SK-N-SH (cell line): ENCODE measurements at regions not wholly inside any gene's neighbourhood (a gene's known extent, or its start where the extent isn't known, plus 50 kb on each side); places are given as distances from the start of the nearest gene placed in this dataset.
A peak's percentile ranks its signal among the peaks of the same experiment; 100 is the strongest.

Experiments used
- CTCF ChIA-PET: fragments of 300-600, 350-600 bp; formaldehyde crosslinking; extraction: SDS; loops from one replicate; lab custom pipeline; 2021; lab: Yijun Ruan, JAX
- POLR2A ChIA-PET: fragments of 350-600 bp; sonication (Branson Sonifier 250); formaldehyde crosslinking; extraction: SDS; loops from one replicate; lab custom pipeline; 2020; ENCODE audit warnings: antibody characterized with exemption, inconsistent platforms; lab: Yijun Ruan, JAX
- DNase-seq: peaks from one replicate; pipeline ENCODE4 v3.0.0; 2012
- H2AFZ ChIP-seq: fragments of 200-600 bp; sonication (generic); 2 replicates; pipeline ENCODE4 v1.8.1; 2016; ENCODE audit warnings: antibody characterized with exemption, mild to moderate bottlenecking, low read depth
- H3F3A ChIP-seq: fragments of 200-600 bp; sonication (generic); replicated peaks from 2 replicates; pipeline ENCODE3; 2016; ENCODE audit warnings: antibody characterized with exemption, mild to moderate bottlenecking; ENCODE audit not compliant: insufficient read depth
- H3K27ac ChIP-seq, 2 experiments: fragments of 200-500 bp in 1 of 2; fragments of 200-600 bp in 1 of 2; sonication (Bioruptor generic) in 1 of 2; sonication (generic), shearing (Covaris generic) in 1 of 2; 2 replicates each; pipeline versions ENCODE4 v1.5.1 to v1.6.1; 2014 to 2016; ENCODE audit warnings: low read depth in 2 of 2, inconsistent platforms in 1 of 2, low read length in 1 of 2, mild to moderate bottlenecking in 1 of 2, mixed read lengths in 1 of 2
- H3K27me3 ChIP-seq: fragments of 200-600 bp; sonication (generic), shearing (Covaris generic); 2 replicates; pipeline ENCODE4 v1.6.1; 2016; ENCODE audit warnings: mixed run types; ENCODE audit not compliant: insufficient read depth
- H3K36me3 ChIP-seq, 2 experiments: fragments of 200-500 bp in 1 of 2; fragments of 200-600 bp in 1 of 2; sonication (Bioruptor generic) in 1 of 2; sonication (generic) in 1 of 2; replicated peaks in 1 of 2; 2 replicates each; pipeline versions ENCODE3 to v1.5.1; 2014 to 2016; ENCODE audit warnings: low read length in 1 of 2, mild to moderate bottlenecking in 1 of 2; ENCODE audit not compliant: insufficient read depth in 2 of 2, control insufficient read depth in 1 of 2
- H3K4me1 ChIP-seq, 2 experiments: fragments of 200-500 bp in 1 of 2; fragments of 200-600 bp in 1 of 2; sonication (Bioruptor generic) in 1 of 2; sonication (generic), shearing (Covaris generic) in 1 of 2; 2 replicates each; pipeline versions ENCODE4 v1.5.1 to v1.6.1; 2014 to 2016; ENCODE audit warnings: low read depth in 1 of 2, low read length in 1 of 2, mixed run types in 1 of 2; ENCODE audit not compliant: insufficient read depth in 2 of 2, control insufficient read depth in 1 of 2
- H3K4me2 ChIP-seq: fragments of 200-600 bp; sonication (generic), shearing (Covaris generic); 2 replicates; pipeline ENCODE4 v1.6.1; 2017; ENCODE audit warnings: mixed run types
- H3K4me3 ChIP-seq, 2 experiments: fragments of 200-500 bp in 1 of 2; fragments of 200-600 bp in 1 of 2; sonication (Bioruptor generic) in 1 of 2; sonication (generic), shearing (Covaris generic) in 1 of 2; 2 replicates each; pipeline versions ENCODE4 v1.5.1 to v1.8.1; 2014 to 2016; ENCODE audit warnings: low read depth in 2 of 2, inconsistent platforms in 1 of 2, low read length in 1 of 2, mild to moderate bottlenecking in 1 of 2, mixed read lengths in 1 of 2, moderate library complexity in 1 of 2
- H3K79me2 ChIP-seq: fragments of 200-600 bp; sonication (generic); 2 replicates; pipeline ENCODE4 v1.8.1; 2017; ENCODE audit warnings: mild to moderate bottlenecking; ENCODE audit not compliant: insufficient read depth
- H3K9ac ChIP-seq: fragments of 200-600 bp; sonication (generic); 2 replicates; pipeline ENCODE4 v1.6.1; 2017; ENCODE audit warnings: mixed run types
- H3K9me2 ChIP-seq: fragments of 200-600 bp; sonication (generic); 2 replicates; pipeline ENCODE4 v1.6.1; 2017; ENCODE audit warnings: mixed run types
- H3K9me3 ChIP-seq: fragments of 200-600 bp; sonication (generic); 2 replicates; pipeline ENCODE4 v1.6.1; 2017; ENCODE audit warnings: mixed run types, mild to moderate bottlenecking, moderate library complexity
- H4K20me1 ChIP-seq: fragments of 200-600 bp; sonication (generic); 2 replicates; pipeline ENCODE4 v1.6.1; 2017; ENCODE audit warnings: mild to moderate bottlenecking, mixed run types; ENCODE audit not compliant: insufficient read depth
- ELF1 ChIP-seq: IDR thresholded peaks from 2 replicates; pipeline ENCODE4 v1.4.0; 2012
- FOSL2 ChIP-seq: IDR thresholded peaks from 2 replicates; pipeline ENCODE4 v1.4.0; 2012; ENCODE audit warnings: low read depth, mild to moderate bottlenecking, moderate library complexity, borderline replicate concordance
- FOXJ3 ChIP-seq: sonication (generic); formaldehyde crosslinking; IDR thresholded peaks from 2 replicates; pipeline ENCODE4 v1.5.1; 2020; ENCODE audit warnings: mild to moderate bottlenecking, missing genetic modification reagents
- FOXM1 ChIP-seq: IDR thresholded peaks from 2 replicates; pipeline ENCODE4 v1.4.0; 2012; ENCODE audit warnings: low read depth, mild to moderate bottlenecking
- GABPA ChIP-seq: IDR thresholded peaks from 2 replicates; pipeline ENCODE4 v1.4.0; 2012; ENCODE audit warnings: low read depth, mild to moderate bottlenecking
- GATA2 ChIP-seq: sonication (generic); formaldehyde crosslinking; IDR thresholded peaks from 2 replicates; pipeline ENCODE4 v1.5.0; 2020; ENCODE audit warnings: mild to moderate bottlenecking, missing genetic modification reagents
- JUND ChIP-seq: IDR thresholded peaks from 2 replicates; pipeline ENCODE4 v1.4.0; 2012
- NFIC ChIP-seq: IDR thresholded peaks from 2 replicates; pipeline ENCODE4 v1.4.0; 2012; ENCODE audit warnings: borderline replicate concordance
- POLR2AphosphoS5 ChIP-seq: IDR thresholded peaks from 2 replicates; pipeline ENCODE4 v1.6.1; 2012; ENCODE audit warnings: low read depth, low read length
- RAD21 ChIP-seq: IDR thresholded peaks from 2 replicates; pipeline ENCODE4 v1.6.1; 2012; ENCODE audit warnings: mild to moderate bottlenecking, low read length
- RCOR1 ChIP-seq: fragments of 150-350 bp; IDR thresholded peaks from 2 replicates; pipeline ENCODE4 v1.6.1; 2017; ENCODE audit warnings: antibody characterized with exemption, low read length
- RXRA ChIP-seq: IDR thresholded peaks from 2 replicates; pipeline ENCODE4 v1.4.0; 2012; ENCODE audit warnings: low read depth, mild to moderate bottlenecking, borderline replicate concordance
- SMC3 ChIP-seq: IDR thresholded peaks from 2 replicates; pipeline ENCODE4 v1.6.1; 2012; ENCODE audit warnings: low read depth, low read length, improper control_type of control experiment
- TEAD4 ChIP-seq: IDR thresholded peaks from 2 replicates; pipeline ENCODE4 v1.4.0; 2012; ENCODE audit warnings: mild to moderate bottlenecking, borderline replicate concordance; ENCODE audit not compliant: insufficient read depth
- USF1 ChIP-seq: IDR thresholded peaks from 2 replicates; pipeline ENCODE4 v1.4.0; 2012; ENCODE audit warnings: low read depth, borderline replicate concordance
- ZBTB33 ChIP-seq: IDR thresholded peaks from 2 replicates; pipeline ENCODE4 v1.4.0; 2012; ENCODE audit warnings: low read depth, borderline replicate concordance
- WGBS: methylation state at CpG from one replicate; pipeline ENCODE4 v1.1.6; 2017; ENCODE audit warnings: low lambda C conversion rate; 5-methylcytosine and 5-hydroxymethylcytosine counted together
- TF ChIP-seq, protein P1 (sequence below): fragments of 150-350 bp; IDR thresholded peaks from 2 replicates; pipeline ENCODE4 v1.6.1; 2017; ENCODE audit warnings: antibody characterized with exemption, low read length, low read depth, borderline replicate concordance
- TF ChIP-seq, protein P2 (sequence below): IDR thresholded peaks from 2 replicates; pipeline ENCODE4; 2012

GRCh38 chr2:18066894-18067293 lies 188.4 kb downstream of the KCNS3 start:
- H3K4me2 ChIP-seq = no peak overlapping the region
- no peaks in the 10 kb centered on the region for H4K20me1 ChIP-seq
- WGBS = 5% methylated on average over 2 of the region's 2 CpGs
- H2AFZ ChIP-seq = no peak overlapping the region
- CTCF ChIA-PET = interaction anchor here (0.9 to 2.2 kb wide), 3 partner anchors 15 to 83 kb away, joined by 3 to 8 read pairs (median 8); no protein-coding TSS in a partner anchor
- no peak overlapping the region for H3K27ac ChIP-seq
- H3K27me3 ChIP-seq = no peaks in the 10 kb centered on the region
- H3F3A ChIP-seq = no peaks in the 10 kb centered on the region
- H3K9me2 ChIP-seq = no peaks in the 10 kb centered on the region
- POLR2A ChIA-PET = no interaction called here
- no peaks in the 10 kb centered on the region for H3K9me3 ChIP-seq
- no peaks in the 10 kb centered on the region for H3K36me3 ChIP-seq
- DNase-seq = peak; percentile 10
- H3K9ac ChIP-seq = no peak overlapping the region
- peaks cover 0 to 8% of the 10 kb centered on the region in 2 experiments; a peak in 2 of 4 replicates for H3K4me1 ChIP-seq
- peak; percentile 51; the same call in 1 of the 2 replicates for TF ChIP-seq RCOR1
- TF ChIP-seq GATA2 (CRISPR knock-in tag) = 0 out of 2 replicates have a peak, but pooled peaks have one; percentile 6
- no peak for TF ChIP-seq FOXM1
- H3K79me2 ChIP-seq = no peaks in the 10 kb centered on the region
- no peak overlapping the region for H3K4me3 ChIP-seq

GRCh38 chr2:18066066-18066465 lies 187.6 kb downstream of the KCNS3 start:
- POLR2A ChIA-PET = interaction anchor here (0.6 kb wide), 1 partner anchor 74 kb away, joined by 3 read pairs; no protein-coding TSS in a partner anchor
- no peak overlapping the region for H3K9ac ChIP-seq
- no peaks in the 10 kb centered on the region for H3K36me3 ChIP-seq
- no peak overlapping the region for H3K27ac ChIP-seq
- H3K4me1 ChIP-seq = peaks cover 0 to 8% of the 10 kb centered on the region in 2 experiments; a peak in 2 of 4 replicates
- 21% methylated on average over 5 of the region's 5 CpGs for WGBS
- H3K4me2 ChIP-seq = no peak overlapping the region
- H3K9me3 ChIP-seq = no peaks in the 10 kb centered on the region
- no peaks in the 10 kb centered on the region for H4K20me1 ChIP-seq
- no peak overlapping the region for H3K4me3 ChIP-seq
- H3K79me2 ChIP-seq = no peaks in the 10 kb centered on the region
- H3K27me3 ChIP-seq = no peaks in the 10 kb centered on the region
- no peak overlapping the region for H2AFZ ChIP-seq
- TF ChIP-seq NFIC (no peak), FOSL2 (no peak), POLR2AphosphoS5 (no peak), ZBTB33 (no peak)
- no peak for DNase-seq
- CTCF ChIA-PET = interaction anchor here (1.0 to 2.2 kb wide), 3 partner anchors 14 to 114 kb away, joined by 3 to 8 read pairs (median 8); no protein-coding TSS in a partner anchor
- no peaks in the 10 kb centered on the region for H3F3A ChIP-seq
- H3K9me2 ChIP-seq = no peaks in the 10 kb centered on the region

GRCh38 chr2:18065249-18065648 lies 186.8 kb downstream of the KCNS3 start:
- H3K9me2 ChIP-seq = no peaks in the 10 kb centered on the region
- 5% methylated on average over 1 of the region's 1 CpG for WGBS
- H2AFZ ChIP-seq = no peak overlapping the region
- H3K4me2 ChIP-seq = no peak overlapping the region
- CTCF ChIA-PET = interaction anchor here (1.0 to 1.9 kb wide), 2 partner anchors 15 to 115 kb away, joined by 3 to 5 read pairs; no protein-coding TSS in a partner anchor
- H3K4me3 ChIP-seq = no peak overlapping the region
- no peaks in the 10 kb centered on the region for H3K27me3 ChIP-seq
- no peaks in the 10 kb centered on the region for H3K9me3 ChIP-seq
- peaks cover 0 to 8% of the 10 kb centered on the region in 2 experiments; a peak in 2 of 4 replicates for H3K4me1 ChIP-seq
- POLR2A ChIA-PET = no interaction called here
- H3K79me2 ChIP-seq = no peaks in the 10 kb centered on the region
- H4K20me1 ChIP-seq = no peaks in the 10 kb centered on the region
- no peak overlapping the region for H3K9ac ChIP-seq
- no peaks in the 10 kb centered on the region for H3F3A ChIP-seq
- H3K36me3 ChIP-seq = no peaks in the 10 kb centered on the region
- H3K27ac ChIP-seq = no peak overlapping the region
- no peak for DNase-seq
- TF ChIP-seq RXRA (no peak), FOXM1 (no peak), FOXJ3 (no peak), RAD21 (no peak), RCOR1 (no peak), GABPA (no peak), ELF1 (no peak), GATA2 (CRISPR knock-in tag) (no peak), JUND (no peak), SMC3 (no peak), TEAD4 (no peak), USF1 (no peak)
- TF ChIP-seq, protein P1, sequence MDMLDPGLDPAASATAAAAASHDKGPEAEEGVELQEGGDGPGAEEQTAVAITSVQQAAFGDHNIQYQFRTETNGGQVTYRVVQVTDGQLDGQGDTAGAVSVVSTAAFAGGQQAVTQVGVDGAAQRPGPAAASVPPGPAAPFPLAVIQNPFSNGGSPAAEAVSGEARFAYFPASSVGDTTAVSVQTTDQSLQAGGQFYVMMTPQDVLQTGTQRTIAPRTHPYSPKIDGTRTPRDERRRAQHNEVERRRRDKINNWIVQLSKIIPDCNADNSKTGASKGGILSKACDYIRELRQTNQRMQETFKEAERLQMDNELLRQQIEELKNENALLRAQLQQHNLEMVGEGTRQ = no peak
- TF ChIP-seq, protein P2, sequence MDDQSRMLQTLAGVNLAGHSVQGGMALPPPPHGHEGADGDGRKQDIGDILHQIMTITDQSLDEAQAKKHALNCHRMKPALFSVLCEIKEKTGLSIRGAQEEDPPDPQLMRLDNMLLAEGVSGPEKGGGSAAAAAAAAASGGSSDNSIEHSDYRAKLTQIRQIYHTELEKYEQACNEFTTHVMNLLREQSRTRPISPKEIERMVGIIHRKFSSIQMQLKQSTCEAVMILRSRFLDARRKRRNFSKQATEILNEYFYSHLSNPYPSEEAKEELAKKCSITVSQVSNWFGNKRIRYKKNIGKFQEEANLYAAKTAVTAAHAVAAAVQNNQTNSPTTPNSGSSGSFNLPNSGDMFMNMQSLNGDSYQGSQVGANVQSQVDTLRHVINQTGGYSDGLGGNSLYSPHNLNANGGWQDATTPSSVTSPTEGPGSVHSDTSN = no peak
